GM18519 (cell line): ENCODE measurements at regions not wholly inside any gene's neighbourhood (a gene's known extent, or its start where the extent isn't known, plus 50 kb on each side); places are given as distances from the start of the nearest gene placed in this dataset.
"Not testable (repeated sequence)": the region's sequence is repeated elsewhere in the genome, so short reads cannot be mapped to it uniquely, and the experiment has no call there.

Experiments used
- ATAC-seq: cut with Tn5 transposase; IDR thresholded peaks from one replicate; pipeline ENCODE4 v1.9.1; 2021; ENCODE audit warnings: mild to moderate bottlenecking, moderate library complexity; ENCODE audit not compliant: unreplicated experiment, low FRiP score

GRCh38 chr15:39517122-39517855, 63.6 kb upstream of the THBS1 start:
- ATAC-seq, result no peak

- ATAC-seq, result not testable (repeated sequence)
These were observed 56.9 kb upstream of the THBS1 start for GRCh38 chr15:39523968-39524367.

- ATAC-seq, result no peak
These were observed 51.4 kb upstream of the THBS1 start for GRCh38 chr15:39529457-39529856.

- no peak for ATAC-seq
These were observed 50.2 kb upstream of the THBS1 start for GRCh38 chr15:39530480-39531342.
